Ramos (cell line): ENCODE measurements at regions not wholly inside any gene's neighbourhood (a gene's known extent, or its start where the extent isn't known, plus 50 kb on each side); places are given as distances from the start of the nearest gene placed in this dataset.

Experiments
- in situ Hi-C: fragments of 300-500 bp; cut with MboI; formaldehyde crosslinking; loops from one replicate; pipeline ENCODE4 v1.14.3; 2022; ENCODE audit warnings: low sequenced_read_pairs; ENCODE audit not compliant: unreplicated experiment

DNA sequence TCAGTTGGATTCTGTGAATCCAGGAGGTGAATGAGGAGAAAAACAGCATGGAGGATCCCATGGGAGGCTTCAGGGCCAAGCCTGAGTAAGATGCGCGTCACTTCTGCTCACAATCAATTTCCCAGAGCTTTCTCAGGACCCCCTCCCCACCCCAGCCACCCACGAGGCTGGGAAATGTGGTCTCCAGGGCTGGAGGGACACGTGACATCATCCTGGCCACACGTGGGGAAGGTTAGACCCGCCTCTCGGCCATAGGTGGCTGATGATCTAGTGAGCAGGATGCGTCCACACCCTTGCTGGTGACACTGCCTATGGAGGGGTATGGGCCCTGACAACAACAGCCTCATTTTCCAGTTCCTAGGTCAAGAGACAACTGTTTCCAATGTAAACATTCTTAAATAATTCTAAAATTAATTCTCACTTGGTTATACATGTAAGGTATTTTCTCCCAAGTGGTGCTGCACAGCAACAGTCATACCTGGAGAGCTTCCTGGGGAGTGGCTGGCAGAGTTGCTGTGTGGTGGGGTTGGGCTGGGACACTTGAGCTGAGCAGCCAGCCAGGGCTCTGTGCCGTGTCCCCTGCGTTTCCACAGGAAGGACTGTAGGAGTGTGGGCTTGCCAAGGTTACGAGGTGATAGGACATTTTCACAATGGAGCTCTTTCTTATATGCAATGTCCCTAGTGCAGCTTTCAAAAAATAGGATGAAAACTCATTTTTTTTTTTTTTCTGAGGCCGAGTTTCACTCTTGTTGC lies 153.1 kb downstream of the GADD45G start:
- in situ Hi-C loops: no loop called here

GRCh38 chr9:89759572-89759971 lies 154.8 kb downstream of the GADD45G start:
- in situ Hi-C loops: no loop called here

GRCh38 chr9:89760123-89760522 lies 155.3 kb downstream of the GADD45G start:
- in situ Hi-C loops: no loop called here

GRCh38 chr9:89764217-89764616 lies 159.4 kb downstream of the GADD45G start:
- in situ Hi-C loops: no loop called here

- in situ Hi-C loops: no loop called here
Observed at GRCh38 chr9:89765211-89765946, 160.6 kb downstream of the GADD45G start.

DNA sequence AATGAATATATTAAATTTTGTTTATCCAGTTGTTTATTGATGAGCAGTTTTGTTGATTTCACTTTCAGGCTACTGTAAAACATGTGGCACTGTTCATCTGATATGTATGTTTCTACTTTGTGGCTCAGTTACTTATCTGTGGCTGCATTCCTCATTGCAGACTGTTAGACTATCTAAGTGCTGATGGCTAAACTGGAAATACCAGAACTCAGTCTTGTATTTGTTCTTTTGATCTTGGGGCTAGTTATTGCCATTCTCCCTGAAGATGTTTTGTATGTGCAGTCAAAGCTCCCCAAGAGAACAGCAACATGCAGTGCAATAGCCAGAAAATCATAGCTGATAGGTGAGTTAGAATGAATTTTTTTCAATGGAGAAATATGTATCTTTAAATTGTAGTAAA lies 162.2 kb downstream of the GADD45G start:
- in situ Hi-C loops: no loop called here

DNA sequence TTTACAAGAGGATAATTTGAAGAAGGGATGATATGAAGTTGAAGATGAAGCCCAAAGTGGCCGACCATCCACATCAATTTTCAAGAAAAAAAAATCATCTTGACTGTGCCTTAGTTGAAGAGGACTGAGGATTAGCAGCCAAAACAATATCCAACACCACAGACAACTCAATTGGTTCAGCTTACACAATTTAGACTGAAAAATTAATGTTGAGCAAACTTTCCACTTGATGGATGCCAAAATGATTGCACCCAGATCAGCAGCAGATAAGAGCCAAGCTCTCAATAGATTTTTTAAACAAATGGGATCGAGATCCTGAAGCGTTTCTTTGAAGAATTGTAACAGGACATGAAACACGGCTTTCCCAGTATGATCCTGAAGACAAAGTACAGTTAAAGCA lies 163.2 kb downstream of the GADD45G start:
- in situ Hi-C loops: no loop called here

- in situ Hi-C loops: no loop called here
Observed at GRCh38 chr9:89768650-89769071, 163.8 kb downstream of the GADD45G start.

DNA sequence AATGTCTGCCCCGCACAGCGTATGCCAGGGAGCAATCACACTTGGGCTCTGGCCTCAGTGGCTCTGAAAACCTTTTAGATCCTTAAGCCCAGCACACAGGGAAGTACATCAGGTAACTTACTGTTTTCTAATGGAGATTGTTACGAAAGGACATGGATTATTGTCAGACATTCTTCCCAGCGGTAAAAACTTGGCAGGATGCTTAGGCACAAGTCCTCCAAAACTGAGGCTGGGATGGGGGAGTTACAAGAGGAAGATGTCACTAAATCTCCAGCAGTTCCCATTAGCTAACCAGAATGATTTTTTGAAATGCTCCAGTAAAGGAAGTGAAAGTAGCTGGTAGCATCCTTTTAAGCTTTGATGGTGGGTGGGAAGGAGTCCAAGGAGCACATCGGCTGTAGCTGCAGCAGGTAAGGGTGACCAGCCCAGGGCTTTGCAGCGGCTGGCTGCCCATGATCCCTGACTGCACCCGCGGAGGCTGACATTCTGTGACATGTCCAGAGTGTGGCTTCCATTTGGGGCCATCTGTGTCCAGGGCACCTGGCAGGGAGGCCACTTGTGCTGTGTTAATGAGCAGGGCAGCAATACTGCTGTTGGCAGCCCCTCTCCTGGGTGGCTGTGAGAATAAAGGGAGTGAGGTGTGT lies 165.8 kb downstream of the GADD45G start:
- in situ Hi-C loops: no loop called here

DNA sequence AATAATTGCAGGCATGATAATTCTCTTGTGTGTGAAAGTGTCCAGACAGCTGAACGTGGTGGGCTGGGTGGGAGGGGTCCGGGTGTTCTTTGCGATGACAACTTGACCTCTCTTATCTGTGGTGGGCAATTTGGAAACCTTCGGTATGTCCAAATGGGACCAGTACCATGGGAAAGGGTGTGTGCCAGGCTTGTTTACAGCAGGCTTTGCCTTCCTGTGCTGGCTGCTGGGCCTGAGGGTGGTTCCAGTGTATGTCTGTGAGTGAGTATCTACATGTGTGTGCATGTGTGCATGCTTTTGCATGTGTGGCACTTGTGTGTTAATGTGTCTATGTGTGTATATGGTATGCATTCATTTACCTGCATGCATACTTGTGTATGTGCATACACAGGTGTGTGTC lies 166.4 kb downstream of the GADD45G start:
- in situ Hi-C loops: no loop called here

DNA sequence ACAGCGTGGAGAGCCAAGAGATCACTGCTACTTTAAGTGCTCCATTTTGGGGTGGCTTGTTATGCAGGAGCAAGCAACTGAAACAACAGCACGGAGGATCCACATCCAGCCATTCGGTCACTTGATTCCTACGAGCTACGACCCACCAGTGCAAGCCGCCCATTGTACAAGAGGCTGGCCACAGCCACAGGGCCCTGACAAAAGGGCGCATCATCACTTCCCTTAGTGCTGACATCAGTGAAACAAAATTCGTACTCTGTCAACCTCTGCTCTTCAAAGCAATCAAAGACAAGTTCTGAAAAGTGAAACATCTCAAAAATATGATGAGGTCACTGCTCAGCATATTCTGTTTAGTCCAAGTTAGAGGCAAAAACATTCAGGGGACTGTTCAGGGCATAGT lies 168.4 kb downstream of the GADD45G start:
- in situ Hi-C loops: no loop called here

DNA sequence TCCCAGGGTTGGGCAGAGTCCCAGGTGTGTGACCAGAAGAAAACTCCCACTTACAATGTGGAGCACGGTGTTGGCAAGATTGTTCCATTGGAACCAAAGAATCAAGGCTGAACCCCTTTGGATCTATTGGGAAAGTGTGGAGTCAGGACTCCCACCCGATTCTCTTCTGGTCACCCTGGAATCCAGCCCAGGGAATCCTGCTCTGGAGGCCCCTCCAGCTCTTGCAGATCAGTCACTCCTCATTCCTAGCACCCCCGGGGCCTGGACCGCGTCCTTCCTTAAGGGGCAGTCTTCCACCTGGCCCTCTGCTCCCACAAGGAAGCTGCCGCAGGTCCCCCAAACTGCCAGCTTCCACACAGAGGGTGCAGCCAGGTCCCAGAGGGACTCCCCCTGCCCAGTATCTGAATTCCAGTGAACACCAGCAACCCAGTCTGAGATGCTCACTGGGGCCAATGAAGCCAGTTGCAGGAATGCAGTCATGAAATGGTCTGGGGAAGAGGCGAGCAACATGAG lies 170.1 kb downstream of the GADD45G start:
- in situ Hi-C loops: no loop called here

GRCh38 chr9:89775641-89776040 lies 170.8 kb downstream of the GADD45G start:
- in situ Hi-C loops: no loop called here

- in situ Hi-C loops: no loop called here
Observed at GRCh38 chr9:89776795-89777525, 172.1 kb downstream of the GADD45G start.

GRCh38 chr9:89777544-89777943 lies 172.7 kb downstream of the GADD45G start:
- in situ Hi-C loops: no loop called here

DNA sequence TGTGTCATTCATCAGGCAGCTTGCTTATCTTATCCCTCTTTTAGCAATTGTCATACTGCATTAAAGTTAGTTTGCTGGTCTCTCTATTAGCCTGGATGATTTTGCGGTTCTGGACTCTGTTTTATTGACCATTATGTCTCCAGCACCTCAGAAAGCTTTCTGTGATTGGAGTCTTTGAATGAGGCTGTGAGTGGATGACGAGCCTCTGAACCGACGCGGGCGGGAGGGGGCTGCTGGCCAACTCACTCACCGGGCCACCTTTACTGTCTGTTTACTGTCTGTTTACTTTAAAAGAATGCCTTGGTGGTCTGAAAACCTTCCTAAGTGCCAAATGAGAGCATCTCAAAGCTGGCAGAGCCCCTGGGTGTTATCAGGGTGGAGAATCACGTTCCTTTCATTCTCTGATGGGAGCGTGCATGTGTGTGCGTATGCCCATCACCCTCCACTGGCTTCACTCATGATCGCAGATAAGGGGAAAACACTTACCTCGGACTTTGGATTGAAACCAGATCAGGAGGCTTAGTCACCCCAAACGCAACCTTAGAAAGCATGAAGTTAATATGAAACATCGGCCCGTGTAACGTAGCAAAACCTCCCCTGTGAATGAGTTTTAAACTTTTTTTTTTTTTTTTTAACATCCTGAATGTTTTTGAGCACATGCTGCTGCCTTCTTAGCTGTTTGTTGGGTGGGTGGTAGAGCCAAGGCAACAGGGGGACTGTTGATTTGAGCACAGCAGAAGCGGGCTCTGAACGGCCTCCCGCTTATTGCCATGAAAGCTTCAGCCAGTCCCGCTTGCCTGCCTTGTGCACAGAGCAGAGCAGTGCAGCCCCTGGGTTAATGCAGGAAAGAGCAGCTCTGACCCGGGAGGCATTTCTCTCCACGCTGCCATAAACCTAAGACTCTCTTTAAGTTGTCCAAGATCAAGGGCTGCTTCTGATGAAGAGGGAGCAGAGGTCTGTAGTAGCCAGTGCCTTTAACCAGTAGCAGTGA lies 173.6 kb downstream of the GADD45G start:
- in situ Hi-C loops: no loop called here

GRCh38 chr9:89779405-89780203 lies 174.8 kb downstream of the GADD45G start:
- in situ Hi-C loops: no loop called here

DNA sequence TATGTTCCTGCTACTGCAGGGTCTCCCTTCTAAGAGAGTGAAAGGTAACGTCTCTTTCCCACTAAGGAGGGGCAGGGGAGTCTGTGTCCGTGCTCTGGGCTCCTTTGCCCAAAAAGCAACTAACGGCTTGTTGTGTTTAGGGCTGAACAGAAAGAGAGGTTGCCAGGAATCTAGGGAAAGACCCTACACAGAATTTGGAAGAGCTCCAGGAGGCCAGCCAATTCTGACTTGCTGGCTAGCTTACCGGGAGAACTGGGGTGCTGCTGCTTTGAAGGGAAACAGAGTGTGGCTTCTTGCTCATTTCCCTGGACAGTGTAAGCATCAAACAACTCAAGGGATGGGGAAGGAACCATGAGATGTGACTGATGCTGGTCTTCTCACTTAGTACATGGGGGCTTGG lies 176.1 kb downstream of the GADD45G start:
- in situ Hi-C loops: no loop called here
